ENCODE measurements at regions not wholly inside any gene's neighbourhood (a gene's known extent, or its start where the extent isn't known, plus 50 kb on each side); places are given as distances from the start of the nearest gene placed in this dataset.
"Not testable (repeated sequence)": the region's sequence is repeated elsewhere in the genome, so short reads cannot be mapped to it uniquely, and the experiment has no call there.

DNA sequence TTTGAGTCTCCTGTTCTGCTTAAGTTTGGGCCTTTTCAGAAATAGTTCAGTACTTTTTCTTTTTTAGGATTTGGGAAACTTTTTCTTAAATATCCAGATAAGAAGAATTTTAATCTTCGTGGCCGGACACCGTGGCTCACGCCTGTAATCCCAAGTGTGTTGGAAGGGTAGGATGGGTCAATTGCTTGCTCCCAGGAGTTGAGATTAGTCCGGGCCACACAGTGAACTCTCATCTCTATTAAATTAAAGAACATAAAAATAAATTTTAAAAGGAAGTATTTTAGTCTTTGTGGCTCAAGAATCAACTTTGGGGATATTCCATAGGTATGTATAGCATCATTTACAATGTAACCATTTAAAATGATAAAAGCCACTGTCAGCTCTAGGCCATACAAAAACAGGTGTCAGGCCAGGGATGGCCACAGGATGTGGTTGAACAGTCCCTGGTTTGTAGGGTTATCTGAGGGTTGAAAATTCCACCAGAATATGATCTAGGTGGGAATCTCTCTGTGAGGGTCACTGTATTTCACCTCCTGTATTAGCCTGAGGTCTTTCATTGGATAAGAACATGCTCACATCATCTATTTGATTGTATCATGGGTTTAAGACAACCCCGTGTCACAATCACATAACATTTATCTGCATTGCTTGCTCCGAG, 115.6 kb downstream of the GGTLC2 start:
- no peak for DNase-seq

DNA sequence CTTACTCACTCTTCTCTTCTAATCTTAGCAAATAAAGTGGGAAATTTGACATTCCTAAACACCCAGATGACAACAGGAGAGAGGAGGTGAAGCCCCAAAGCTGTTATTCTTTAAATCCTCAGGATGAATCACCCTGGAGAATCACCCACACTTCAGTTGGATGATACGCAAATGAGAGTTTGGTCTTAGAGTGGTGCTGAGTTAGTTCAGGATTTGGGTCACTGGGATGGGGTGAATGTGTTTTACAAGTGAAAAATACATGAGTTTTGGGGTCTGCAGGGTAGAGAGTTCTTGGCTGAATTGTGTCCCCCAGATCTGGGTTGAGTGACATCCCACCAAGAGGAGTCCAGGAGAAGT, 117.2 kb downstream of the GGTLC2 start:
- DNase-seq: no peak

DNA sequence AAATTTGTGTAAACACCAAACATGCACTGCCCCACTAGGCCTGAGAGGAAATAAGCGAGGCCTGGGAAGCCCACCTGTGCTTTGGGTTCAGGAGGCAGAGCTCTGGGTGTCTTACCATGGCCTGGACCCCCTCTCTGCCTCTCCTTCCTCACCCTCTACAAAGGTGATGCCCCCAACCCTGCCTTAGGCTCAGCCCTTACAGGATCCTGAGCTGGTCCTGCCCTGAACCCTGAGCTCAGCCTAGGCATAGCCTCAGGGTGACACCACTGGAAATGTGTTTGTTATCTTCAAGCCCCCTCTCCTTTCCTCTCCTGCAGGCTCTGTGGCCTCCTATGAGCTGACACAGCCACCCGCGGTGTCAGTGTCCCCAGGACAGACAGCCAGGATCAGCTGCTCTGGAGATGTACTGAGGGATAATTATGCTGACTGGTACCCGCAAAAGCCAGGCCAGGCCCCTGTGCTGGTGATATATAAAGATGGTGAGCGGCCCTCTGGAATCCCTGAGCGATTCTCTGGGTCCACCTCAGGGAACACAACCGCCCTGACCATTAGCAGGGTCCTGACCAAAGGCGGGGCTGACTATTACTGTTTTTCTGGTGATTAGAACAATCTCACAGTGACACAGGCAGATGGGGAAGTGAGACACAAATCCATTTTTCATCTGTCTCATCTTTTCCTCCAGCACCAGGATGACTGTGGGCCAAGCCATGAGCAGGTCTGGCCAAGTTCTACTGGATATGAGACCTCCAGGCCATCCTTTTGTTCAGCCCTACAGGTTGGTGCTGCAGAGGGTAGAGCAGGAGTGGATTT, 117.8 kb downstream of the GGTLC2 start:
- no peak for DNase-seq

GRCh38 chr22:22763512-22763911, 119.1 kb downstream of the GGTLC2 start:
- DNase-seq: no peak

- no peak for DNase-seq
Measured at GRCh38 chr22:22764085-22764484, 119.7 kb downstream of the GGTLC2 start.

DNA sequence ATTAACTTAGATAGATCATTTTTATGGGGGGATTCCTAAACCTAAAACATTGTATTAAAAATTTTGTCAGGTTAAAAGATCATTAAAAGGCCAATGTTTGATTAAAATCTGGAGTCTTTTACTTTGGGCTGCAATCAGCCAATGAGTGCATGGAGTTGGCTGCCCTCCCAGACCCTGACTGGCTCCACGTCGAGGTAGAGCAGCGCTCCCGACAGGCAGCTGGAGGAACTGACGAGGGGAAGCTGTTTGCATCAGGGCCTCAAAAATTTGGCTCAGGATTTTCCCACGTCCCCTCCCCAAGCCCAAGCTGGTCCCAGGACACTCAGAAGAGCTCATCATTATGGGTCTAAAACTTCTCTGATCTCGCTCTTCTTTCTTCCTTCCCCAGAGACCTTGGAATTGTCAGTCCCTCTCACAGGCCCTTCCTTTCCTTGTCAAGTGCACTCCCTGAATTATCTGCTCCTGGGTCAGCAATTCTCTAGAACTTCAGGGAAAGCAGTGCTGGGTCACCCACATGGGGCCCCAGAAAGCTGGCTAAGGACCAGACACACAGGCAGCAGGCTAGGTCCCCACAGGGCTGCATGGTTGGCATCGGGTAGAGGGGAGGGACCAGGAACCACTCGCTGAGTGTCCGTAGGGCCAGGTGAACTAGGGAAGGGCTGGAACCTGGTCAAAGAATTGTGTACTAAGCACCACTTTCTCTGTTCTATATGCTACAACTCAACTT, 119.6 kb upstream of the IGLL5 start:
- DNase-seq: no peak

- no peak for DNase-seq
Measured at GRCh38 chr22:22768885-22769284, 118.7 kb upstream of the IGLL5 start.

GRCh38 chr22:22769434-22770279, 118.0 kb upstream of the IGLL5 start:
- DNase-seq: no peak

DNA sequence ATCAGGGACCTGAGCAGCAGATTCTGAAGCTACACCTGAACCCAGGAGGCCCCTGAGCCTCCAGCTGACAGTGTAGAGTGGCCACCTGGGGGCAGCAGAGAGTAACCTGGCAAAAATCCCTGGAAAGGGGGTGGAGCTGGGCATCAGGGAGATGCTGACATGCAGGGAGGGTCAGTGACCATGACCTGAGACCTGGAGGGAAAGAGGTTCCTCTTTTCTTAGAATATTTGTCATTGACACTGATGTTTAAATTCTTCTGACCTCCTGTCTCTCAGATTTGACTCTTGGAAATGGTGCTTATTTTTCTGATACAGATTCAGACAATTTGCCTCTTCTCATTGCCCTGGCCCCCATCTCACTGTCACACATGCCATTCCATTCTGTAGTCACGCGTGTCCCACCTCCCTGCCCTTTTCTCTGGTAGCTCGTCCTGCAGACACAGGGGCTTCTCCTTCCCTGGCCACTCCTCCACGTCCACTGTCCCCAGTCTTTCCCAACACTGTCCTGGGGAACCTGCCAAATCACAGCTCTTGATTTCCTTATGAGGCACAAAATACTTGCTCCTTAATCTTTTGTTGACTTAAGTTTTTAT, 117.2 kb upstream of the IGLL5 start:
- DNase-seq: peak; percentile 12

GRCh38 chr22:22770881-22771280, 116.7 kb upstream of the IGLL5 start:
- no peak for DNase-seq

DNA sequence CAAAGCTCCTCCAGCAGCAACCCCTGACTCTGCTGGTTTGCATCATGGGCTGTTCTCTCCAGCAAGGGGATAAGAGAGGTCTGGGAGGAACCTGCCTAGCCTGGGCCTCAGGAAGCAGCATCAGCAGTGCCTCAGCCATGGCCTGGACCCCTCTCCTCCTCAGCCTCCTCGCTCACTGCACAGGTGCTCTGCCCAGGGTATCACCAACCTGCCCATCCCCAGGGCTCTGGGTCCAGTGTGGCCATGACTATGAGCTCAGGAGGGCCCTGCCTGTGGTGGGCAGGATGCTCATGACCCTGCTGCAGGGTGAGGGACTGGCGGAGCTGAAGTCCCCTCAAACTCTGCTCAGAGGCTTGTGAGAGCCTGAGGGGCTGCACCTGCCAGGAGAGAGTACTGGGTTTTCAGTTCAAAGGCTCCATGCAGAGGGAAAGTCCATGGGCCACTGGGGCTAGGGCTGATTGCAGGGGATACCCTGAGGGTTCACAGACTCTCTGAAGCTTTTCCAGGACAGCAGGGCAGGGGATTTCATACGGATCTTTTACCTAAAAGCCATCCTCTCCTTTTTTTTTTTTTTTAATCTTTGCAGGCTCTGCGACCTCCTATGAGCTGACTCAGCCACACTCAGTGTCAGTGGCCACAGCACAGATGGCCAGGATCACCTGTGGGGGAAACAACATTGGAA, 115.8 kb upstream of the IGLL5 start:
- no peak for DNase-seq

- DNase-seq: no peak
Measured at GRCh38 chr22:22772396-22772795, 115.2 kb upstream of the IGLL5 start.

GRCh38 chr22:22772883-22773282, 114.7 kb upstream of the IGLL5 start:
- no peak for DNase-seq

DNA sequence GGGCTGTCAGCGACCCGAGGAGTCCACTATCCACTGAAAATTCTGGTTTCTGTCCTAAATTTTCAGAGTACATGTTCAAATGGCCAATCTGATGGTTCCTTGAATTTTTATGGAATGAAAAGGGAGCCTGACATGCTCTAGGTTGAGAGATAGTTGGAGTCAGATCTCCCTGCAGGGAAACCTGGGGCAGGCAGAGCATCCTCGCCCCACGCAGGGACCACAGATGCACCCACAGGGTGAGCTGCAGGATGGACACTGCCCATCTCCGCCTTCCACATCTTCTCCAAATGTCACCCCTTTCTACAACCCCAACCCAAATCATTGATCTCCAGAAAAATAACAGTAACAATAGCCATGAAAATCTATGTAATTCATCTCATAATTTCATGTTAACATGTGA, 114.2 kb upstream of the IGLL5 start:
- no peak for DNase-seq

- DNase-seq: no peak
Measured at GRCh38 chr22:22773979-22774604, 113.5 kb upstream of the IGLL5 start.

- DNase-seq: not testable (repeated sequence)
Measured at GRCh38 chr22:22774762-22775161, 112.9 kb upstream of the IGLL5 start.

GRCh38 chr22:22776121-22776520, 111.5 kb upstream of the IGLL5 start:
- no peak for DNase-seq

- DNase-seq: no peak
Measured at GRCh38 chr22:22779213-22779612, 108.4 kb upstream of the IGLL5 start.

DNA sequence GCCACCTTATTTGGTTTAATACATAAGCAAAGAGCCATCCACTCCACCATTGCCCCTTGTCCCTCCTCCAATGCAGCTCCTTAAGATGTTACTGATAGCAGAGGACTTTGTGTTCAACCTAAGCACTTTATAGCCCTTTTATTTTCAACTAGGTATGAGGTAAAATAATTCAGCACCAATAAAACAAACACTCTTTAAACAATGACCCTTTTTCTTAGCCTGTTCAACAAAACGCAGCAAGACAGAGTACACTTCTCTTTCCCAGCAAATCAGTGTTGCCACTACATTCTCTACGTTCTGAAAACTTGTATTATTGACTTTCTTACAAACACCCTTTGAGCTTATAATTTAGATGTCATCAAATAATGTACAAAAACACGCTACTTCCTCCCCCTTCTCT, 104.0 kb upstream of the IGLL5 start:
- no peak for DNase-seq

GRCh38 chr22:22784249-22785039, 103.2 kb upstream of the IGLL5 start:
- DNase-seq: no peak

All from NCI-H1694 (cell line).